PC-3 (cell line): ENCODE measurements at regions not wholly inside any gene's neighbourhood (a gene's known extent, or its start where the extent isn't known, plus 50 kb on each side); places are given as distances from the start of the nearest gene placed in this dataset.

Source experiments
- ATAC-seq: fragments of 200-7000 bp; cut with Tn5 transposase; 2 replicates; pipeline ENCODE4 v1.9.1; 2020; ENCODE audit warnings: mild to moderate bottlenecking, moderate library complexity
- BruUV-seq: library from RNA; stranded (reverse); fragments of 400-500 nt; replicated peaks from 2 replicates; lab custom pipeline; 2021; lab: Mats Ljungman, UMichigan
- CTCF ChIA-PET: fragments of 300-600 bp; sonication (Branson Sonifier 250); formaldehyde crosslinking; loops from one replicate; lab custom pipeline; 2022; ENCODE audit warnings: antibody characterized with exemption; lab: Charles Lee
- POLR2A ChIA-PET: fragments of 300-600 bp; sonication (Branson Sonifier 250); formaldehyde crosslinking; loops from one replicate; lab custom pipeline; 2022; ENCODE audit warnings: antibody characterized with exemption; ENCODE audit not compliant: unreplicated experiment; lab: Charles Lee
- DNase-seq: peaks from one replicate; pipeline ENCODE4 v3.0.0-alpha.2; 2015
- H2AFZ ChIP-seq: fragments of 300-600 bp; sonication (generic); 2 replicates; pipeline ENCODE4 v1.6.0; 2016; ENCODE audit warnings: antibody characterized with exemption, low read length
- H3F3A ChIP-seq: fragments of 300-600 bp; sonication (generic); one replicate; pipeline ENCODE4 v1.6.0; 2017; ENCODE audit warnings: antibody characterized with exemption, low read length, control low read depth, mild to moderate bottlenecking; ENCODE audit not compliant: unreplicated experiment
- H3K27ac ChIP-seq: fragments of 300-600 bp; sonication (generic); 2 replicates; pipeline ENCODE4 v1.5.1; 2016; ENCODE audit warnings: mild to moderate bottlenecking, low read length
- H3K27me3 ChIP-seq: fragments of 300-600 bp; sonication (generic); 2 replicates; pipeline ENCODE4 v1.6.1; 2016; ENCODE audit warnings: low read length, mixed read lengths
- H3K36me3 ChIP-seq: fragments of 300-600 bp; sonication (generic); 2 replicates; pipeline ENCODE4 v1.6.1; 2016; ENCODE audit warnings: low read depth, mixed run types, low read length, mixed read lengths
- H3K4me1 ChIP-seq: fragments of 300-600 bp; sonication (generic); 2 replicates; pipeline ENCODE4 v1.5.1; 2016; ENCODE audit warnings: low read length; ENCODE audit not compliant: insufficient read depth
- H3K4me2 ChIP-seq: fragments of 300-600 bp; sonication (generic); 2 replicates; pipeline ENCODE4 v1.6.0; 2016; ENCODE audit warnings: low read length
- H3K4me3 ChIP-seq: fragments of 300-600 bp; sonication (generic); 2 replicates; pipeline ENCODE4 v1.5.1; 2016; ENCODE audit warnings: mild to moderate bottlenecking, low read length, mixed read lengths
- H3K79me2 ChIP-seq: fragments of 300-600 bp; sonication (generic); 2 replicates; pipeline ENCODE4 v1.6.1; 2017; ENCODE audit warnings: low read length, mixed read lengths
- H3K9ac ChIP-seq: fragments of 300-600 bp; sonication (generic); 2 replicates; pipeline ENCODE4 v1.6.0; 2016; ENCODE audit warnings: mild to moderate bottlenecking, low read length
- H3K9me2 ChIP-seq: fragments of 300-600 bp; sonication (generic); replicated peaks from 2 replicates; pipeline ENCODE4 v1.6.1; 2016; ENCODE audit warnings: mixed run types, low read length, mixed read lengths
- H3K9me3 ChIP-seq: fragments of 300-600 bp; sonication (generic); 2 replicates; pipeline ENCODE4 v1.6.1; 2016; ENCODE audit warnings: low read length, mixed read lengths
- H4K20me1 ChIP-seq: fragments of 300-600 bp; sonication (generic); 2 replicates; pipeline ENCODE4 v1.6.1; 2016; ENCODE audit warnings: low read length, mixed read lengths
- EZH2 ChIP-seq: fragments of 300-600 bp; sonication (generic); IDR thresholded peaks from one replicate; pipeline ENCODE4 v1.6.1; 2017; ENCODE audit warnings: antibody characterized with exemption, mild to moderate bottlenecking, low read length; ENCODE audit not compliant: unreplicated experiment
- EZH2phosphoT487 ChIP-seq: fragments of 300-600 bp; sonication (generic); IDR thresholded peaks from 2 replicates; pipeline ENCODE4 v1.6.1; 2018; ENCODE audit warnings: mild to moderate bottlenecking, antibody characterized with exemption, low read length, borderline replicate concordance
- intact Hi-C: fragments of 100-400 bp; cut with micrococcal nuclease; formaldehyde crosslinking; loops from 2 replicates; pipeline ENCODE4 v1.9.0; 2023
- TF ChIP-seq, protein P1 (sequence below): fragments of 300-600 bp; sonication (generic); conservative IDR thresholded peaks from 2 replicates; pipeline ENCODE4 v1.5.1; 2017; ENCODE audit warnings: antibody characterized with exemption, low read depth, mild to moderate bottlenecking, low read length

GRCh38 chrX:69291116-69291515, 125.9 kb upstream of the PJA1 start:
- Histone ChIP-seq H3K4me1 (no peaks in the 10 kb centered on the region), H3K27ac (no peak overlapping the region), H3K4me2 (no peak overlapping the region), H3K4me3 (no peak overlapping the region), H2AFZ (no peak overlapping the region), H3K9ac (no peak overlapping the region), H3K79me2 (no peaks in the 10 kb centered on the region), H3K9me3 (no peaks in the 10 kb centered on the region), H3K9me2 (no peaks in the 10 kb centered on the region), H3F3A (no peaks in the 10 kb centered on the region), H3K36me3 (no peaks in the 10 kb centered on the region), H4K20me1 (no peaks in the 10 kb centered on the region), H3K27me3 (no peaks in the 10 kb centered on the region)
- BruUV-seq, result no TSS peak
- ChIA-PET POLR2A (no interaction called here), CTCF (interaction anchor here (0.7 kb wide), 1 partner anchor 534 kb away, joined by 3 read pairs; no protein-coding TSS in a partner anchor)
- intact Hi-C loops, result no loop called here
- DNase-seq (no peak), ATAC-seq (no peak)
- TF ChIP-seq EZH2phosphoT487 (no peak), EZH2 (no peak)
- TF ChIP-seq, protein P1, sequence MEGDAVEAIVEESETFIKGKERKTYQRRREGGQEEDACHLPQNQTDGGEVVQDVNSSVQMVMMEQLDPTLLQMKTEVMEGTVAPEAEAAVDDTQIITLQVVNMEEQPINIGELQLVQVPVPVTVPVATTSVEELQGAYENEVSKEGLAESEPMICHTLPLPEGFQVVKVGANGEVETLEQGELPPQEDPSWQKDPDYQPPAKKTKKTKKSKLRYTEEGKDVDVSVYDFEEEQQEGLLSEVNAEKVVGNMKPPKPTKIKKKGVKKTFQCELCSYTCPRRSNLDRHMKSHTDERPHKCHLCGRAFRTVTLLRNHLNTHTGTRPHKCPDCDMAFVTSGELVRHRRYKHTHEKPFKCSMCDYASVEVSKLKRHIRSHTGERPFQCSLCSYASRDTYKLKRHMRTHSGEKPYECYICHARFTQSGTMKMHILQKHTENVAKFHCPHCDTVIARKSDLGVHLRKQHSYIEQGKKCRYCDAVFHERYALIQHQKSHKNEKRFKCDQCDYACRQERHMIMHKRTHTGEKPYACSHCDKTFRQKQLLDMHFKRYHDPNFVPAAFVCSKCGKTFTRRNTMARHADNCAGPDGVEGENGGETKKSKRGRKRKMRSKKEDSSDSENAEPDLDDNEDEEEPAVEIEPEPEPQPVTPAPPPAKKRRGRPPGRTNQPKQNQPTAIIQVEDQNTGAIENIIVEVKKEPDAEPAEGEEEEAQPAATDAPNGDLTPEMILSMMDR, result no peak

DNA sequence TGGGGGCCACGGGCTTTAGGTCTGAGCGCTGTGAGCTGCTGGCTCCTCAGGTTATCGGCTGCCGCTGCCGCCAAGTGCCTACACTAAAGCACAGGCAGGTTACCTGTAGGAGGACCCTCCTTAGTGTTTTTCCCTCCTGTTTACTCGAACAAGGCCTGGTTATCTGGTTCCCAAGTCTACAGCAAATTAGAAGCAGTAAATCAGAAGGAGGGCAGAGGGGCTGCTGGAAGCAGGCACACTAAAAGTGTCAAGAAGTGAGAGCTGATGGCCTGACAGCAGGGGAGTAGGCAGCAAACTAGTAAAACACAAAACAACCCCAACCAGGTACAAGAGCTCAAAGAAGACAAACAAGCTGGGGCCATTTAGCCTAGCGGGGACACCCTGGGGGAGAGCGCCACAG, 125.0 kb upstream of the PJA1 start:
- ATAC-seq, result no peak
- POLR2A ChIA-PET, result no interaction called here

DNA sequence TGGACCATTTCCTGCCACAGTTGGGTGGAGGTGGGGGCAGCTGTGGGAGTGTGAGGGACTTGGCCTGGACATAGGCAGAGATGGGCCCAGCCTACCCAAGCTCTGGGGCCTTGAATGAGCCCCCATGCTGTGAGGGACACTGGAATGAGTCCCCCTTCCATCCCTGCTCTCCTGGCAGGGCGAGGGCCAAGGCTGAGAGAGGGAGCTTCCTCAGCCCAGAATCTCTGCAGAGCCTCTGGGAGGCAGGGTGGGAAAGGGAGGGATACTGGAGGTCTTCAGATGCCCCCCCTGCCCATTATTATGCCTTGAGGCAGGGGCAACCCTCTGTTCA, 124.5 kb upstream of the PJA1 start:
- intact Hi-C loops, result no loop called here
- Histone ChIP-seq H3K4me2 (no peak overlapping the region), H3K27ac (no peak overlapping the region), H3K4me1 (no peaks in the 10 kb centered on the region), H3K9ac (no peak overlapping the region), H2AFZ (no peak overlapping the region), H3K9me2 (no peaks in the 10 kb centered on the region), H3K9me3 (no peaks in the 10 kb centered on the region), H3K36me3 (no peaks in the 10 kb centered on the region), H3K27me3 (no peaks in the 10 kb centered on the region), H3K4me3 (no peak overlapping the region), H3F3A (no peaks in the 10 kb centered on the region), H4K20me1 (no peaks in the 10 kb centered on the region), H3K79me2 (no peaks in the 10 kb centered on the region)
- BruUV-seq, result no TSS peak
- TF ChIP-seq EZH2phosphoT487, result no peak
- TF ChIP-seq, protein P1, result no peak
- TF ChIP-seq EZH2, result no peak
- ChIA-PET POLR2A (no interaction called here), CTCF (no interaction called here)
- no peak for DNase-seq
- ATAC-seq, result no peak

More for the DNA sequence above, 125.0 kb upstream of the PJA1 start:
- Histone ChIP-seq H3K9ac (no peak overlapping the region), H3K4me3 (no peak overlapping the region), H3F3A (no peaks in the 10 kb centered on the region), H3K27me3 (no peaks in the 10 kb centered on the region), H3K4me1 (no peaks in the 10 kb centered on the region), H3K79me2 (no peaks in the 10 kb centered on the region), H3K9me3 (no peaks in the 10 kb centered on the region), H4K20me1 (no peaks in the 10 kb centered on the region), H2AFZ (no peak overlapping the region), H3K4me2 (no peak overlapping the region), H3K9me2 (no peaks in the 10 kb centered on the region), H3K27ac (no peak overlapping the region), H3K36me3 (no peaks in the 10 kb centered on the region)
- intact Hi-C loops, result no loop called here
- BruUV-seq, result no TSS peak
- no peak for DNase-seq
- CTCF ChIA-PET, result no interaction called here
- TF ChIP-seq, protein P1, result no peak
- TF ChIP-seq EZH2 (no peak), EZH2phosphoT487 (no peak)
